Neural cell (in vitro differentiated cells): ENCODE measurements at regions not wholly inside any gene's neighbourhood (a gene's known extent, or its start where the extent isn't known, plus 50 kb on each side); places are given as distances from the start of the nearest gene placed in this dataset.

ENCODE experiments used
- H2AFZ ChIP-seq: fragments of 200-600, 300-800 bp; sonication (generic), shearing (Covaris generic); 2 replicates; pipeline ENCODE4 v1.6.0; 2014; ENCODE audit warnings: low read depth, mild to moderate bottlenecking, antibody characterized with exemption, low read length, moderate library complexity
- H3F3A ChIP-seq: fragments of 200-600 bp; shearing (Covaris generic); 2 replicates; pipeline ENCODE4 v1.6.1; 2016; ENCODE audit warnings: mild to moderate bottlenecking, moderate library complexity, mixed read lengths, antibody characterized with exemption, low read length; ENCODE audit not compliant: insufficient read depth, poor library complexity, severe bottlenecking
- H3K27ac ChIP-seq: fragments of 200-600, 300-800 bp; sonication (generic), shearing (Covaris generic); 2 replicates; pipeline ENCODE4 v1.5.1; 2014; ENCODE audit warnings: mild to moderate bottlenecking, low read length, moderate library complexity
- H3K27me3 ChIP-seq: fragments of 300-800, 200-600 bp; sonication (generic), shearing (Covaris generic); 2 replicates; pipeline ENCODE4 v1.6.0; 2014; ENCODE audit warnings: mild to moderate bottlenecking, low read depth, low read length, moderate library complexity; ENCODE audit not compliant: insufficient read depth
- H3K36me3 ChIP-seq: fragments of 300-800, 200-600 bp; sonication (generic), shearing (Covaris generic); 2 replicates; pipeline ENCODE4 v1.5.1; 2014; ENCODE audit warnings: mild to moderate bottlenecking, antibody characterized with exemption, low read length, moderate library complexity; ENCODE audit not compliant: insufficient read depth
- H3K4me2 ChIP-seq: fragments of 300-800, 200-600 bp; sonication (generic), shearing (Covaris generic); 2 replicates; pipeline ENCODE4 v1.6.0; 2014; ENCODE audit warnings: mild to moderate bottlenecking, low read length
- H3K4me3 ChIP-seq: fragments of 300-800, 200-600 bp; sonication (generic), shearing (Covaris generic); 2 replicates; pipeline ENCODE4 v1.5.1; 2014; ENCODE audit warnings: mild to moderate bottlenecking, low read length, moderate library complexity
- H3K79me2 ChIP-seq: fragments of 200-600 bp; shearing (Covaris generic); replicated peaks from 2 replicates; pipeline ENCODE4 v1.6.0; 2014; ENCODE audit warnings: mild to moderate bottlenecking, low read length, moderate library complexity; ENCODE audit not compliant: insufficient read depth
- H3K9ac ChIP-seq: fragments of 300-800, 200-600 bp; sonication (generic), shearing (Covaris generic); 2 replicates; pipeline ENCODE4 v1.6.1; 2016; ENCODE audit warnings: mild to moderate bottlenecking, low read length, mixed read lengths
- H3K9me2 ChIP-seq: fragments of 200-600 bp; shearing (Covaris generic); 2 replicates; pipeline ENCODE4 v1.6.1; 2016; ENCODE audit warnings: mild to moderate bottlenecking, low read length, mixed read lengths; ENCODE audit not compliant: insufficient read depth
- H3K9me3 ChIP-seq: fragments of 200-600, 300-800 bp; sonication (generic), shearing (Covaris generic); 2 replicates; pipeline ENCODE4 v1.6.1; 2016; ENCODE audit warnings: mild to moderate bottlenecking, mixed run types, low read length, moderate library complexity, mixed read lengths
- H4K20me1 ChIP-seq: fragments of 200-600 bp; shearing (Covaris generic); 2 replicates; pipeline ENCODE4 v1.6.1; 2016; ENCODE audit warnings: mild to moderate bottlenecking, mixed run types; ENCODE audit not compliant: insufficient read depth
- CTCF ChIP-seq: fragments of 450-650 bp; IDR thresholded peaks from 2 replicates; pipeline ENCODE4 v1.5.1; 2014; ENCODE audit warnings: antibody characterized with exemption, mild to moderate bottlenecking, moderate library complexity; ENCODE audit not compliant: poor library complexity, severe bottlenecking
- EP300 ChIP-seq: fragments of 450-650 bp; conservative IDR thresholded peaks from 2 replicates; pipeline ENCODE4 v1.6.1; 2014; ENCODE audit warnings: antibody characterized with exemption, mild to moderate bottlenecking, moderate library complexity; ENCODE audit not compliant: poor library complexity, severe bottlenecking
- EZH2 ChIP-seq: fragments of 200-600, 300-800 bp; shearing (Covaris generic), sonication (generic); IDR thresholded peaks from 2 replicates; pipeline ENCODE4 v1.6.1; 2014; ENCODE audit warnings: antibody characterized with exemption, low read length, borderline replicate concordance, mild to moderate bottlenecking; ENCODE audit not compliant: insufficient read depth, poor library complexity, severe bottlenecking
- MXI1 ChIP-seq: fragments of 450-650 bp; conservative IDR thresholded peaks from 2 replicates; pipeline ENCODE4 v1.6.1; 2014; ENCODE audit warnings: antibody characterized with exemption, mild to moderate bottlenecking; ENCODE audit not compliant: poor library complexity, severe bottlenecking
- POLR2AphosphoS5 ChIP-seq: IDR thresholded peaks from 2 replicates; pipeline ENCODE4 v1.6.1; 2012
- RAD21 ChIP-seq: fragments of 450-650 bp; conservative IDR thresholded peaks from 2 replicates; pipeline ENCODE4 v1.6.1; 2014; ENCODE audit warnings: antibody characterized with exemption, mild to moderate bottlenecking, moderate library complexity
- REST ChIP-seq: IDR thresholded peaks from 2 replicates; pipeline ENCODE4 v1.6.1; 2012; ENCODE audit warnings: borderline replicate concordance
- SMC3 ChIP-seq: fragments of 450-650 bp; conservative IDR thresholded peaks from 2 replicates; pipeline ENCODE4 v1.6.1; 2014; ENCODE audit warnings: antibody characterized with exemption, mild to moderate bottlenecking, moderate library complexity; ENCODE audit not compliant: poor library complexity
- TAF1 ChIP-seq: IDR thresholded peaks from 2 replicates; pipeline ENCODE4 v1.6.1; 2012; ENCODE audit warnings: low read depth

DNA sequence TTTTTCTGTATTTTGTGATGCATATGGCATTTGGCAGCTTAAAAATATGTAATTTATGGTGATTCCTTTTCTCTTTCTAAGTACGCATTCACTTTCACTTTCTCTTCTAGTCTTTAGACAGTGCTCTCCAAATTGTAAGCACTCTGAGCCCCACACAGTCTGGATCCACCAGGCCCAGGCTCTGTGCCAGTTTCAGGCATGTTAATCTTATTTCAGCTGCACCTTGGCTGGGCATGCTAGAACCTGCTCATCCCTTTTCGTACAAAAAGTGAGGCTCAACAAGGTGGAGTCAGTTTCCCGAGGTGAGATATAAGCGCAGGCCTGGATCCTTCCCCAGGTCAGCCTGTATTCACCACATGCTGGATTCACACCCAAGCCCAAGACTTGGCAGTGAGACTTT, 203.9 kb downstream of the MTX2 start:
- H3K27ac ChIP-seq, result no peak overlapping the region
- no peaks in the 10 kb centered on the region for H3K79me2 ChIP-seq
- H3K9me2 ChIP-seq, result no peaks in the 10 kb centered on the region
- H3K36me3 ChIP-seq, result no peaks in the 10 kb centered on the region
- no peak overlapping the region for H3K4me3 ChIP-seq
- no peak overlapping the region for H2AFZ ChIP-seq
- H3K9me3 ChIP-seq, result no peaks in the 10 kb centered on the region
- H4K20me1 ChIP-seq, result no peaks in the 10 kb centered on the region
- no peaks in the 10 kb centered on the region for H3K27me3 ChIP-seq
- no peak overlapping the region for H3K9ac ChIP-seq
- no peak for TF ChIP-seq MXI1
- no peak for TF ChIP-seq POLR2AphosphoS5
- no peak for TF ChIP-seq CTCF
- no peak for TF ChIP-seq EZH2
- no peak for TF ChIP-seq EP300
- TF ChIP-seq RAD21, result no peak
- TF ChIP-seq TAF1, result no peak
- TF ChIP-seq SMC3, result no peak
- no peaks in the 10 kb centered on the region for H3F3A ChIP-seq
- H3K4me2 ChIP-seq, result no peak overlapping the region

- Histone ChIP-seq H3K4me3 (no peak overlapping the region), H2AFZ (no peak overlapping the region), H3K9me2 (no peaks in the 10 kb centered on the region), H3K27me3 (no peaks in the 10 kb centered on the region), H3K4me2 (no peak overlapping the region), H4K20me1 (no peaks in the 10 kb centered on the region), H3K9me3 (no peaks in the 10 kb centered on the region), H3F3A (no peaks in the 10 kb centered on the region), H3K27ac (no peak overlapping the region), H3K36me3 (no peaks in the 10 kb centered on the region), H3K9ac (no peak overlapping the region), H3K79me2 (no peaks in the 10 kb centered on the region)
- TF ChIP-seq EZH2, result no peak
- TF ChIP-seq MXI1, result no peak
- no peak for TF ChIP-seq POLR2AphosphoS5
- TF ChIP-seq RAD21, result no peak
- TF ChIP-seq CTCF, result no peak
- no peak for TF ChIP-seq TAF1
- no peak for TF ChIP-seq REST
- no peak for TF ChIP-seq EP300
- TF ChIP-seq SMC3, result no peak
Observed at GRCh38 chr2:176473851-176474250, 204.6 kb downstream of the MTX2 start.
